K562 (cell line): ENCODE measurements at regions not wholly inside any gene's neighbourhood (a gene's known extent, or its start where the extent isn't known, plus 50 kb on each side); places are given as distances from the start of the nearest gene placed in this dataset.

Source experiments
- ADNP ChIP-seq: fragments of 200-800 bp; sonication (Bioruptor generic); IDR thresholded peaks from 2 replicates; pipeline ENCODE4 v1.6.1; 2016; ENCODE audit warnings: missing genetic modification characterization, missing compliant biosample characterization
- ARHGAP35 ChIP-seq: fragments of 450-650 bp; IDR thresholded peaks from 2 replicates; pipeline ENCODE4 v1.6.1; 2018; ENCODE audit not compliant: partially characterized antibody
- DLX4 ChIP-seq: fragments of 250-450 bp; sonication (Bioruptor Pico); IDR thresholded peaks from 2 replicates; pipeline ENCODE4 v1.6.1; 2021; ENCODE audit warnings: mild to moderate bottlenecking
- HNRNPLL ChIP-seq: fragments of 200-400 bp; formaldehyde crosslinking; IDR thresholded peaks from 2 replicates; pipeline ENCODE4 v1.6.1; 2017; ENCODE audit warnings: low read length, low read depth, mild to moderate bottlenecking; ENCODE audit not compliant: poor library complexity, severe bottlenecking
- NBN ChIP-seq: fragments of 450-650 bp; IDR thresholded peaks from 2 replicates; pipeline ENCODE4 v1.6.1; 2016; ENCODE audit warnings: low read depth, mild to moderate bottlenecking
- POU5F1 ChIP-seq: fragments of 150-350 bp; IDR thresholded peaks from 2 replicates; pipeline ENCODE4 v1.6.1; 2014; ENCODE audit warnings: borderline replicate concordance, low read length, low read depth, mild to moderate bottlenecking; ENCODE audit not compliant: partially characterized antibody
- PRMT5 ChIP-seq: sonication (generic); formaldehyde crosslinking; IDR thresholded peaks from 2 replicates; pipeline ENCODE4 v1.5.0; 2020; ENCODE audit warnings: missing genetic modification reagents
- SMARCC2 ChIP-seq: fragments of 450-650 bp; IDR thresholded peaks from 2 replicates; pipeline ENCODE4 v1.6.1; 2017; ENCODE audit warnings: antibody characterized with exemption, moderate library complexity, mild to moderate bottlenecking, low read depth
- TEAD4 ChIP-seq, 2 experiments: sonication (generic) in 1 of 2; formaldehyde crosslinking in 1 of 2; IDR thresholded peaks; 2 replicates each; pipeline versions ENCODE4 v1.6.1 to v1.8.0; 2012 to 2022; ENCODE audit warnings: borderline replicate concordance in 1 of 2, inconsistent platforms in 1 of 2, low read length in 1 of 2, mild to moderate bottlenecking in 1 of 2, missing genetic modification reagents in 1 of 2
- ZBTB17 ChIP-seq: fragments of 450-650 bp; formaldehyde crosslinking; IDR thresholded peaks from 2 replicates; pipeline ENCODE4 v1.4.0; 2020; ENCODE audit warnings: mild to moderate bottlenecking
- ZC3H4 ChIP-seq: sonication (generic); formaldehyde crosslinking; IDR thresholded peaks from 2 replicates; pipeline ENCODE4 v1.9.0; 2021; ENCODE audit warnings: missing genetic modification reagents, borderline replicate concordance
- ZNF395 ChIP-seq: fragments of 200-800 bp; sonication (Bioruptor generic); IDR thresholded peaks from 2 replicates; pipeline ENCODE4 v1.6.1; 2017; ENCODE audit warnings: missing genetic modification characterization, missing compliant biosample characterization
- ZNF41 ChIP-seq: fragments of 250-450 bp; sonication (Bioruptor Pico); conservative IDR thresholded peaks from 2 replicates; pipeline ENCODE4 v1.4.0; 2020; ENCODE audit warnings: mild to moderate bottlenecking
- TF ChIP-seq, protein P1 (sequence below): fragments of 450-650 bp; IDR thresholded peaks from 2 replicates; pipeline ENCODE4 v1.6.1; 2016; ENCODE audit warnings: low read depth
- TF ChIP-seq, protein P2 (sequence below): IDR thresholded peaks from 2 replicates; pipeline ENCODE4 v1.6.1; 2014; ENCODE audit warnings: antibody characterized with exemption
- TF ChIP-seq, protein P3 (sequence below): fragments of 450-650 bp; IDR thresholded peaks from 2 replicates; pipeline ENCODE4 v1.6.1; 2016

GRCh38 chr22:47678048-47678447, 915.6 kb downstream of the TBC1D22A start (continued):
- TF ChIP-seq, protein P1, sequence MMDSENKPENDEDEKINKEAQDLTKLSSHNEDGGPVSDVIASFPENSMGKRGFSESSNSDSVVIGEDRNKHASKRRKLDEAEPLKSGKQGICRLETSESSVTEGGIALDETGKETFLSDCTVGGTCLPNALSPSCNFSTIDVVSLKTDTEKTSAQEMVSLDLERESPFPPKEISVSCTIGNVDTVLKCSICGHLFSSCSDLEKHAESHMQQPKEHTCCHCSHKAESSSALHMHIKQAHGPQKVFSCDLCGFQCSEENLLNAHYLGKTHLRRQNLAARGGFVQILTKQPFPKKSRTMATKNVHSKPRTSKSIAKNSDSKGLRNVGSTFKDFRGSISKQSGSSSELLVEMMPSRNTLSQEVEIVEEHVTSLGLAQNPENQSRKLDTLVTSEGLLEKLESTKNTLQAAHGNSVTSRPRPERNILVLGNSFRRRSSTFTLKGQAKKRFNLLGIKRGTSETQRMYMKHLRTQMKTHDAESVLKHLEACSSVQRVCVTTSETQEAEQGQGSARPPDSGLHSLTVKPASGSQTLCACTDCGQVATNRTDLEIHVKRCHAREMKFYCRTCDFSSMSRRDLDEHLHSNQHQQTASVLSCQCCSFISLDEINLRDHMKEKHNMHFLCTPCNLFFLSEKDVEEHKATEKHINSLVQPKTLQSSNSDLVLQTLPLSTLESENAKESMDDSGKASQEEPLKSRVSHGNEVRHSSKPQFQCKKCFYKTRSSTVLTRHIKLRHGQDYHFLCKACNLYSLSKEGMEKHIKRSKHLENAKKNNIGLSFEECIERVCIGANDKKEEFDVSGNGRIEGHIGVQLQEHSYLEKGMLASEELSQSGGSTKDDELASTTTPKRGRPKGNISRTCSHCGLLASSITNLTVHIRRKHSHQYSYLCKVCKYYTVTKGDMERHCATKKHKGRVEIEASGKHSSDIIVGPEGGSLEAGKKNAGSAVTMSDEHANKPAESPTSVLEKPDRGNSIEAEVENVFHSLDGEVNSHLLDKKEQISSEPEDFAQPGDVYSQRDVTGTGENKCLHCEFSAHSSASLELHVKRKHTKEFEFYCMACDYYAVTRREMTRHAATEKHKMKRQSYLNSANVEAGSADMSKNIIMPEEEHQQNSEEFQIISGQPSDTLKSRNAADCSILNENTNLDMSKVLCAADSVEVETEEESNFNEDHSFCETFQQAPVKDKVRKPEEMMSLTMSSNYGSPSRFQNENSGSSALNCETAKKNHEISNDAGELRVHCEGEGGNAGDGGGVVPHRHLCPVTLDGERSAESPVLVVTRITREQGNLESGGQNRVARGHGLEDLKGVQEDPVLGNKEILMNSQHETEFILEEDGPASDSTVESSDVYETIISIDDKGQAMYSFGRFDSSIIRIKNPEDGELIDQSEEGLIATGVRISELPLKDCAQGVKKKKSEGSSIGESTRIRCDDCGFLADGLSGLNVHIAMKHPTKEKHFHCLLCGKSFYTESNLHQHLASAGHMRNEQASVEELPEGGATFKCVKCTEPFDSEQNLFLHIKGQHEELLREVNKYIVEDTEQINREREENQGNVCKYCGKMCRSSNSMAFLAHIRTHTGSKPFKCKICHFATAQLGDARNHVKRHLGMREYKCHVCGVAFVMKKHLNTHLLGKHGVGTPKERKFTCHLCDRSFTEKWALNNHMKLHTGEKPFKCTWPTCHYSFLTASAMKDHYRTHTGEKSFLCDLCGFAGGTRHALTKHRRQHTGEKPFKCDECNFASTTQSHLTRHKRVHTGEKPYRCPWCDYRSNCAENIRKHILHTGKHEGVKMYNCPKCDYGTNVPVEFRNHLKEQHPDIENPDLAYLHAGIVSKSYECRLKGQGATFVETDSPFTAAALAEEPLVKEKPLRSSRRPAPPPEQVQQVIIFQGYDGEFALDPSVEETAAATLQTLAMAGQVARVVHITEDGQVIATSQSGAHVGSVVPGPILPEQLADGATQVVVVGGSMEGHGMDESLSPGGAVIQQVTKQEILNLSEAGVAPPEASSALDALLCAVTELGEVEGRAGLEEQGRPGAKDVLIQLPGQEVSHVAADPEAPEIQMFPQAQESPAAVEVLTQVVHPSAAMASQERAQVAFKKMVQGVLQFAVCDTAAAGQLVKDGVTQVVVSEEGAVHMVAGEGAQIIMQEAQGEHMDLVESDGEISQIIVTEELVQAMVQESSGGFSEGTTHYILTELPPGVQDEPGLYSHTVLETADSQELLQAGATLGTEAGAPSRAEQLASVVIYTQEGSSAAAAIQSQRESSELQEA: no peak
- TF ChIP-seq HNRNPLL: no peak
- TF ChIP-seq, protein P2, sequence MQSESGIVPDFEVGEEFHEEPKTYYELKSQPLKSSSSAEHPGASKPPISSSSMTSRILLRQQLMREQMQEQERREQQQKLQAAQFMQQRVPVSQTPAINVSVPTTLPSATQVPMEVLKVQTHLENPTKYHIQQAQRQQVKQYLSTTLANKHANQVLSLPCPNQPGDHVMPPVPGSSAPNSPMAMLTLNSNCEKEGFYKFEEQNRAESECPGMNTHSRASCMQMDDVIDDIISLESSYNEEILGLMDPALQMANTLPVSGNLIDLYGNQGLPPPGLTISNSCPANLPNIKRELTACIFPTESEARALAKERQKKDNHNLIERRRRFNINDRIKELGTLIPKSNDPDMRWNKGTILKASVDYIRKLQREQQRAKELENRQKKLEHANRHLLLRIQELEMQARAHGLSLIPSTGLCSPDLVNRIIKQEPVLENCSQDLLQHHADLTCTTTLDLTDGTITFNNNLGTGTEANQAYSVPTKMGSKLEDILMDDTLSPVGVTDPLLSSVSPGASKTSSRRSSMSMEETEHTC: no peak
- TF ChIP-seq, protein P3, sequence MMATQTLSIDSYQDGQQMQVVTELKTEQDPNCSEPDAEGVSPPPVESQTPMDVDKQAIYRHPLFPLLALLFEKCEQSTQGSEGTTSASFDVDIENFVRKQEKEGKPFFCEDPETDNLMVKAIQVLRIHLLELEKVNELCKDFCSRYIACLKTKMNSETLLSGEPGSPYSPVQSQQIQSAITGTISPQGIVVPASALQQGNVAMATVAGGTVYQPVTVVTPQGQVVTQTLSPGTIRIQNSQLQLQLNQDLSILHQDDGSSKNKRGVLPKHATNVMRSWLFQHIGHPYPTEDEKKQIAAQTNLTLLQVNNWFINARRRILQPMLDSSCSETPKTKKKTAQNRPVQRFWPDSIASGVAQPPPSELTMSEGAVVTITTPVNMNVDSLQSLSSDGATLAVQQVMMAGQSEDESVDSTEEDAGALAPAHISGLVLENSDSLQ: no peak
- TF ChIP-seq NBN: peak; percentile 51; the same call in 1 of the 2 replicates
- TF ChIP-seq PRMT5 (CRISPR knock-in tag): no peak
- no peak for TF ChIP-seq ARHGAP35
- no peak for TF ChIP-seq ZBTB17
- no peak for TF ChIP-seq ZNF395 (CRISPR knock-in tag)
- no peak for TF ChIP-seq ZC3H4 (CRISPR knock-in tag)
- TF ChIP-seq DLX4: no peak
- TF ChIP-seq TEAD4 (IDR thresholded peaks at IDR 0.05; ENCODE audit: low read length): peak; percentile 80
- no peak for TF ChIP-seq TEAD4 (CRISPR knock-in tag; IDR thresholded peaks at IDR 0.05; ENCODE audit: borderline replicate concordance)
- 0 out of 2 replicates have a peak, but pooled peaks have one; percentile 28 for TF ChIP-seq SMARCC2
- no peak for TF ChIP-seq ZNF41 (CRISPR knock-in tag)
- no peak for TF ChIP-seq POU5F1
- TF ChIP-seq ADNP (tag): 0 out of 2 replicates have a peak, but pooled peaks have one; percentile 25
